Fibroblast of the aortic adventitia (primary cell): ENCODE measurements at regions not wholly inside any gene's neighbourhood (a gene's known extent, or its start where the extent isn't known, plus 50 kb on each side); places are given as distances from the start of the nearest gene placed in this dataset.

Experiments used
- DNase-seq: peaks from one replicate; pipeline ENCODE4 v3.0.0-alpha.2; 2010; ENCODE audit warnings: low read depth
- H3K4me3 ChIP-seq: 2 replicates; pipeline ENCODE4 v1.5.1; 2011; ENCODE audit warnings: low read depth, mild to moderate bottlenecking, control low read depth, low read length, moderate library complexity
- TF ChIP-seq, protein P1 (sequence below): IDR thresholded peaks from 2 replicates; pipeline ENCODE4 v1.5.1; 2011; ENCODE audit warnings: mild to moderate bottlenecking, low read length, control low read depth, inconsistent platforms; ENCODE audit not compliant: insufficient read depth

DNA sequence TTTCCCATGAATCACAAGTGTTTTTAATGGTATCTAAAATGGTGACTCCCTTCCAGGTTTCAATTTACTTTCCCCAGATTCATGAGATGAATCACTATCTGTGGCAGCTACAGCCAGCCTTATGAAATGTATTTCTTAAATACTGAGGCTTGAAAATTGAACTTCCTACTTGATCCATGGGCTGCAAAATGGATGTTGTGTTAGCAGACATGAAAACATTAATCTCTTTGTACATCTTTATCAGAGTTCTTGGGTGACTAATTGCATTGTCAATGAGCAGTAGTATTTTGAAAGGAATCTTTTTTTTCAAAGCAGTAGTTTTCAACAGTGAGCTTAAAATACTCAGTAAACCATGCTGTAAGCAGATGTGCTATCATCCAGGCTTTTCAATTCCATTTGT, 250.8 kb downstream of the SLC6A15 start:
- no peak overlapping the region for H3K4me3 ChIP-seq
- peak; percentile 73 for DNase-seq
- TF ChIP-seq, protein P1, sequence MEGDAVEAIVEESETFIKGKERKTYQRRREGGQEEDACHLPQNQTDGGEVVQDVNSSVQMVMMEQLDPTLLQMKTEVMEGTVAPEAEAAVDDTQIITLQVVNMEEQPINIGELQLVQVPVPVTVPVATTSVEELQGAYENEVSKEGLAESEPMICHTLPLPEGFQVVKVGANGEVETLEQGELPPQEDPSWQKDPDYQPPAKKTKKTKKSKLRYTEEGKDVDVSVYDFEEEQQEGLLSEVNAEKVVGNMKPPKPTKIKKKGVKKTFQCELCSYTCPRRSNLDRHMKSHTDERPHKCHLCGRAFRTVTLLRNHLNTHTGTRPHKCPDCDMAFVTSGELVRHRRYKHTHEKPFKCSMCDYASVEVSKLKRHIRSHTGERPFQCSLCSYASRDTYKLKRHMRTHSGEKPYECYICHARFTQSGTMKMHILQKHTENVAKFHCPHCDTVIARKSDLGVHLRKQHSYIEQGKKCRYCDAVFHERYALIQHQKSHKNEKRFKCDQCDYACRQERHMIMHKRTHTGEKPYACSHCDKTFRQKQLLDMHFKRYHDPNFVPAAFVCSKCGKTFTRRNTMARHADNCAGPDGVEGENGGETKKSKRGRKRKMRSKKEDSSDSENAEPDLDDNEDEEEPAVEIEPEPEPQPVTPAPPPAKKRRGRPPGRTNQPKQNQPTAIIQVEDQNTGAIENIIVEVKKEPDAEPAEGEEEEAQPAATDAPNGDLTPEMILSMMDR = no peak

DNA sequence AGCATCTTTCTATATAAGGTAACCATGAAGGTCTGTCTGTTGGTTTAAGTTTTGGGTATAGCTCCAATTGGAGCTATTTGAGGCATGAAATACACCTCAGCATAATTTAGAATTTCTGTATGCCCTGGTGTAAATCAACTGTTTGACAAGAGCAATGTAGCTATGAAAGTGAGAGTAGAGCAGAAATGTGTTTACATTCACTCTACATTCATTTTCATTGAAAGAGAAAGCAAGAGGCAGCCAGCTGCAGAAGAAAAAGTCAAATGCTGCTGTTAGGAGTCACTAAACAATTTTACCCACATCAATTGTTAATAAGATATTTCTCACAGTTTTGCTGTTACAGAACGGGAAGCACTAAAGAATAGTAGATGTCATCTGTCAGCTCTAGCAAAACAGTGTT, 252.5 kb downstream of the SLC6A15 start:
- TF ChIP-seq, protein P1 = no peak
- H3K4me3 ChIP-seq = no peak overlapping the region
- no peak for DNase-seq

DNA sequence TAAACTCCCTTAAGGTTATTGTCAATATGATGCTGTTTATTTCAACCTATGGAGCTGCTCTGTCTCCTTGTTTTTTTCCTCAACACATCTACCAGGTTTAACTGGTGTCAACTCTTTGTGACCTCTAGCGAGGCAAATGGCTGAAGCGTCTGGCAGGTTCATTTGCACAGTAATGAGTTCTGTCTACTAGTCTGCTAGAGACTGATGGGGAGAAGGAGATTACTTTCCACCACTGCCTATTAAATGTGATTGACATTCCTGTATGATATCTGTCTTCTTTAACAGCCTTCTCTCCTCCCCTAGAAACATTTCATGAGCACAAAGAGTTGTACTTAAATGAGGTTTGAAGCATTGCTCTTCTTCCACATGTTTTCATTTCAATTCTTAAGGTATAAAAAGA, 253.7 kb downstream of the SLC6A15 start:
- TF ChIP-seq, protein P1 = no peak
- no peak for DNase-seq
- H3K4me3 ChIP-seq = no peak overlapping the region

DNA sequence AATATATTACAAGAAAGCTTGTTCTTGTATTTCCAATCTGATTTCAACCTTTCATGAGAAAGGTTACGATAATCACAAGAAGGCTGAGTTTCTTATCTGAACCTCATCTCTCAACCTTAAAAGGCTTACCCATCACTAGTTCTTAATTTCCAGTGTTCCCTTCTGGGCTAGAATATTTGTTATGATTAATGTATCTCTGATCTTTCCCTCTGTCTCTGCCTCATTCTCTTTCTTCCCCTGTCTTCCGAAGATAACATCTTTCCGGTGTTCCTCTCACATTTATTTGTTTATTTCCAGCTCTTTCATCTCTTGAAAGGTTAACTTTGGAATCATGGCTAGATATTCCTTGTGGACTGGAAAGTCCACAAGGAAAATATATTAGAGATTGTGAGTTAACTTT, 255.9 kb downstream of the SLC6A15 start:
- TF ChIP-seq, protein P1 = no peak
- no peak overlapping the region for H3K4me3 ChIP-seq
- no peak for DNase-seq

DNA sequence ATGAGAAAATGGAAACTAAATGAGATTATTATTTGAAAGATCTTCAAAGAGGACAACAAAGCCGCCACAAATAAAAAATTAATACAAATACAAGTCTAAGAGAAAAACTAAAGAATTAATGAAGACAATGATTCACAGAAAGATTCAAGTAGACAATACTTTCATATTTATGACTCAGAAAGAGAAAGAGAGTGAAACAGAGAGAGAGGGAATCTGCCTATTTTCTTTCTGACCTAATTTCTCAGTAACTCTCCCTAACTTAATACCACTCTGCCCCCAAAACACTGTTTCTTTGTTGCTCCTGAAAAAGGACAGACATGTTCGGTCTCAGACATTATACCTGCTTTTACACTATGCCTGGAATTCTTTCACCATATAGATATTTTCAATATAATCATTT, 259.1 kb downstream of the SLC6A15 start:
- H3K4me3 ChIP-seq = no peak overlapping the region
- TF ChIP-seq, protein P1 = no peak
- DNase-seq = no peak

DNA sequence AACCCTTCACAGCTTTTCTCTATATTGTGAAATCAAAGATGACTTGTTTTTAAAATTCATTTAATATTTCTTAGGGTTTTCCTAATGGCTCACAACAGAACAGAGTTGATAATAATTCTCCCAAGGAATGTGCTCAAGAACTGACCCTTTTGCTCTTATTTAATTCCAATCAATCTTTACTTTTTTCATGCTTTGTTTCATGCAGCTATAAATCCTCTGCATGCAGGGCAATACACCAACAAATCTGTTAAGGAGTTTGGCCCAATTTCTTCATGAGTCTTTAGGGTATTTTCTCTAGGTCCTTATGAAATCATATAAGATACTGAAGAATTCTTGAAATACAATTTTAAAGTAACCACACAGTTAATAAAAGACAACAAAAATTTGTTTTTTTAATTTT, 264.2 kb downstream of the SLC6A15 start:
- TF ChIP-seq, protein P1 = no peak
- DNase-seq = no peak
- no peak overlapping the region for H3K4me3 ChIP-seq

DNA sequence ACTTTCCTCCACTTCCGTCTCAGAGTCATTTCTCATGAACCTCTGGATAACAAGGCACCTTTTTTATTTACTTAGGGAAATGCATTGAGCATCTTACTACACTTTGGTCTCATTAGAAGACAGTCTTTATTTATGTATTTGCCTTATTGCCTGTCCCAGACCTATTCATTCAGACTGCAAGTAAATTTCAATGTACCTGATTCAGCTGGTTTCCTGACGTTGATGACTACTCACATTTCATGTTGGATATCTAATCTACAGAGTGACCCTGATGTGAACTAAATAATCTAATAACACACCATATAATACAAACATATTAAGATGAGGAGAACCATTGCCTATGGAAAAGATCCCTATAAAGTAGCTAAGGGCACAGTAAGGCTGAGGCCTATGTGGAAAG, 267.7 kb downstream of the SLC6A15 start:
- TF ChIP-seq, protein P1 = no peak
- no peak for DNase-seq
- no peak overlapping the region for H3K4me3 ChIP-seq
